Coronary artery (tissue), 2 donors: ENCODE measurements at regions not wholly inside any gene's neighbourhood (a gene's known extent, or its start where the extent isn't known, plus 50 kb on each side); places are given as distances from the start of the nearest gene placed in this dataset.

Experiments used
- DNase-seq: peaks from one replicate; pipeline ENCODE4 v3.0.0-alpha.2; 2017; ENCODE audit warnings: low spot score
- H3K27ac ChIP-seq, 2 donors: fragments of 200-600 bp; sonication (generic); one replicate each; pipeline ENCODE4 v1.5.1; 2016 to 2019
- H3K4me3 ChIP-seq: fragments of 200-600 bp; sonication (generic); 2 replicates; pipeline ENCODE4 v1.5.1; 2016; ENCODE audit warnings: mild to moderate bottlenecking, moderate library complexity
- CTCF ChIP-seq: fragments of 200-600 bp; sonication (generic); IDR thresholded peaks from one replicate; pipeline ENCODE4 v1.5.1; 2019; ENCODE audit warnings: antibody characterized with exemption

- peak overlapping the region in 1 of 2 donors; percentile 12 for H3K27ac ChIP-seq
- DNase-seq = no peak
- H3K4me3 ChIP-seq = no peak overlapping the region
- TF ChIP-seq CTCF = no peak
These were observed 151.0 kb downstream of the C5orf15 start for GRCh38 chr5:133817456-133817855.

- no peak overlapping the region for H3K27ac ChIP-seq
- TF ChIP-seq CTCF = no peak
- no peak overlapping the region for H3K4me3 ChIP-seq
- no peak for DNase-seq
These were observed 151.6 kb downstream of the C5orf15 start for GRCh38 chr5:133816791-133817190.

- Histone ChIP-seq H3K27ac (no peak overlapping the region), H3K4me3 (no peak overlapping the region)
- DNase-seq = no peak
- TF ChIP-seq CTCF = no peak
These were observed 154.3 kb downstream of the C5orf15 start for GRCh38 chr5:133814152-133814551.

- Histone ChIP-seq H3K27ac (no peak overlapping the region), H3K4me3 (no peak overlapping the region)
- TF ChIP-seq CTCF = no peak
- DNase-seq = no peak
These were observed 157.3 kb downstream of the C5orf15 start for GRCh38 chr5:133811168-133811567.

- Histone ChIP-seq H3K27ac (no peak overlapping the region), H3K4me3 (no peak overlapping the region)
- TF ChIP-seq CTCF = no peak
These were observed 158.6 kb downstream of the C5orf15 start for GRCh38 chr5:133809801-133810200.

GRCh38 chr5:133807348-133807747 is 161.1 kb downstream of the C5orf15 start:
- no peak for DNase-seq
- TF ChIP-seq CTCF = no peak
- H3K27ac ChIP-seq = no peak overlapping the region
- H3K4me3 ChIP-seq = no peak overlapping the region

More at GRCh38 chr5:133809801-133810200, 158.6 kb downstream of the C5orf15 start:
- no peak for DNase-seq

GRCh38 chr5:133806847-133807246 is 161.6 kb downstream of the C5orf15 start:
- H3K4me3 ChIP-seq = no peak overlapping the region
- H3K27ac ChIP-seq = no peak overlapping the region
- no peak for DNase-seq
- TF ChIP-seq CTCF = no peak
